HG03159 (cell line): ENCODE measurements at regions not wholly inside any gene's neighbourhood (a gene's known extent, or its start where the extent isn't known, plus 50 kb on each side); places are given as distances from the start of the nearest gene placed in this dataset.
A peak's percentile ranks its signal among the peaks of the same experiment; 100 is the strongest.
"Not testable (repeated sequence)": the region's sequence is repeated elsewhere in the genome, so short reads cannot be mapped to it uniquely, and the experiment has no call there.

Source experiments
- ATAC-seq: cut with Tn5 transposase; IDR thresholded peaks from one replicate; pipeline ENCODE4 v1.9.1; 2021; ENCODE audit warnings: mild to moderate bottlenecking, moderate library complexity; ENCODE audit not compliant: unreplicated experiment

GRCh38 chr3:153958635-153959595 is 162.3 kb upstream of the ARHGEF26 start:
- ATAC-seq = no peak

GRCh38 chr3:153960458-153961074 is 160.6 kb upstream of the ARHGEF26 start:
- ATAC-seq = no peak

- no peak for ATAC-seq
Observed at GRCh38 chr3:153961494-153961893, 159.7 kb upstream of the ARHGEF26 start.

DNA sequence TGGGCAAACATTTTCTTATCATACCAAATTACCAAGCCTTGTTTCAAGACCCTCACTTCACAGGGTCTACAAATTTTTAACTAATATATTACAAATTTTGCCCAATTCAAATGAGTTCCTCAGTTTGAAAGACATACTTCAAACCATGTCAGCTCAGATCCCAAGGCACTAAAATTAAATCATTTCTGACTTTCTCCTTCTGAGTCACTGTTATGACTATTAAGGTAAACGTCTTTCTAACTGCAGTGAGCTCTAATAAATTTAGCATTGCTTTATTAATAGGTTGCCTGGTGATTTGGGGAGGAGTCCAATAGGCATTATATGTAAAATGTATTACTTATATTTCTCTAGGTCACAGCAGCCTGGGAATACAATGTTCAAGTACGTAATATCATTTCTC is 158.2 kb upstream of the ARHGEF26 start:
- ATAC-seq = peak; percentile 59

DNA sequence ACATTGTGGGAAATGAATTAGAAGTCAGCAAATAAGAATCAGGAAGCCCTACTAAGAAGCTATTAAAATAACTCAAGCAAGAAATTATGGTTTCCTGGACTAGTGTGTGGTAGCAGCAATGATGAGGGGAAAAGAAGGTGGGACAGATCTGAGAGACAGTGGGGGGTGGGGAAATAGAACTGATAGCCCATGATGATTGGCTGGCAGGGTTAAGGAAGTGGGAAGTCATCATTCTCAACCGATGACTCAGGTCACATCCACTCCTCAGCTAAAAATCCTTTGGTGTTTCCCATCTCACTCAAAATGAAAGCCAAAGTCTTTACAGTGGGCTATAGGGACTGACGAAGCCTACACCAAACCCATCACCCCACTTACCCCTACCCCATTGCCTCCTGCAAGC is 153.9 kb upstream of the ARHGEF26 start:
- ATAC-seq = no peak

DNA sequence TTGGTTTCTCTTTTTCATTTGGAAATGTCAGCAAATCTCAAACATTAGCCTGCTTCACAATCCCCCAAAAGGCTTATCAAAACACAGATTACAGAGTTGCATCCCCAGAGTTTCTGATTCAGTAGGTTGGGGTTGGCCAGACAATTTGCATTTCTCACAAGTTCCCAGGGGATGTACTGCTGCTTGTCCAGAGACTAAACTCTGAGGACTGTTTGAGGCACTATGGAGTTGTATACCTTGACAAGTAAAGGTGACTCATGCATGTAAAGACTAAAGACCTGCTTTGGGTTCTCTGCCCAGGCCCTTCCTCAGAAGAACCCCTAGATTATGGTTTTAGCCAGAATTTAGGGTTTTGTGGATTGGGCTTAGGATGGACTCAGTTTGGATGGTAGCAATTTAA is 151.1 kb upstream of the ARHGEF26 start:
- ATAC-seq = peak; percentile 42

GRCh38 chr3:153970741-153971347 is 150.3 kb upstream of the ARHGEF26 start:
- ATAC-seq = no peak

- peak; percentile 52 for ATAC-seq
Observed at GRCh38 chr3:153972862-153973261, 148.3 kb upstream of the ARHGEF26 start.

DNA sequence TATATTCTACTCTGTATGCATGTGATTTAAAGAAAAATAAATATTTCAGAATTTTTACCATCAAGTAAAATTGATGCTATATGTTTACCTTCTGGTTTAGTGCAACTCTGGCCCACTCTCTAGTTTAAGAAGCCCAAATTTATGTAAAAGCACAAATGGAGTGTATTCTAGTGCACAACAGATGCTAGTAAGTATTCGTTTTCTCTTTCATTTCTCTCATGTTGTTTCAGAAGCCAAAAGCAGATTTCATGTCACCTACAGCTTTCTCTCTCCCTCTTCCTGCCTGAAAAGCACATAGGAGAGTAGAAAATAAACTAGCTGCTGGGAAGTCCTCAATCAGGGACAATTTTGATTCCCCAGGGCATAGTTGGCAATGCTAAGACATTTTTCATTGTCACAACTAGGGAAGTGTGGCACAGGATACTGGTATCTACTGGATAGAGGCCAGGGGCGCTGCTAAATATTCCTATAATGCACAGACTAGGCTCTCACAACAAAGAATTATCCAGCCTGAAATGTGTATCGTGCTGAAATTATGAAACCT is 147.4 kb upstream of the ARHGEF26 start:
- peak; percentile 46 for ATAC-seq

- no peak for ATAC-seq
Observed at GRCh38 chr3:153974614-153975013, 146.6 kb upstream of the ARHGEF26 start.

- no peak for ATAC-seq
Observed at GRCh38 chr3:153976891-153977554, 144.2 kb upstream of the ARHGEF26 start.

DNA sequence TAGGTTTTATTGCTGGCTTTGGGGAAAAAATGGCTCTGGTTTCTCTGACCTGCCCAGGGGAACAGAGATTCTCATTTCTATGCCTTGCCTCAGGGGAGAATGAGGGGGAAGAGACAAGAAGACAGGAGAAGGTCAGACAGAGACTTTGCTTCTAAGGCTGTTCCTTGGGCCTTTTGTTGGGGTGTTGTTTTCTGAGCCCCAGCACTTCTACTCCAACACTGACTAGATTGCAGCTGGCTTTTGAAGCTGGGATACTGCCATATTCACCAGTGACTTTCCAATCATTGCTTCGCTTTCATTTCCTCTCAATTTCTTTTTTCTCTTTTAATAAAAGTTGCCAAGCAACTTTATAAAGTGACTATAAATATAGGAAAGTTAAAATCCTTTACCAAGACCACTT is 143.2 kb upstream of the ARHGEF26 start:
- no peak for ATAC-seq

DNA sequence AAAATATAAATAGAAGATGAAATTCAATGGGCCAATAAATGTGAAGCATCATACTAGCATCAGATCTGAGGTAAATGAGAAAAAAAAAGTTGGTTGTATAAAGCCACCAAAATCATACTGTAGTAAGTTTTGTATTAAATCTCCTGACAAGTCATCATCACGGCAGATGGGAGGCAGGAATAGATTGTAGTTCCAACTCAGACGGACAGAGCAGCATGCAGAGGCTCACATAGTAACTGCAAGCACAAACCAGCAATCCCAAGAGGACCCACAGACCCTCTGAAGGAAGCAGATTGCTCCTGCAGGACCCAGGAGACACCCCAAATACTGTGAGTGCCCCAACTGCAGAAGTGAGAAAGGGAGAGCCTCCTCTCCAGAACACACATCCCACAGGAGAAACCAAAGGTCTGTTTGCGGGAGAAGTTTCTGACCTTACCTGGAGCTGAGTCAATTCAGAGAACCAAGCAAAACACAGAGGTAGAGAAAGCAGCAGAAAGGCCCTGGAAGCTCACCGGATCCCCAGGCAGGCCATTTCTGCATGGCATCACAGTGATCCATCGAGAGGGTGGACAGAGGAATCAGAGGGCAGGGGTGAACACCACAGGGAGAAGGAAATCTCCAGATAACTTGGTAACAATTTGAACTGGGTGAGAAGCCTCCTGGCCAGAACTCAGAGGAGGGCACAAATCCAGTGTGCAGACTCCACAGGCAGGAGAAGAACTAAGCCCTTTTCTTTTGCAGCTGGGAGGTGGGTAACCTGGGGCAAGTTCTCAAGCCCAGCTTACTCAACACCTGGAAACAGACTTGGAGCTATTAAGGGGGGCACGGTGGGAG is 141.6 kb upstream of the ARHGEF26 start:
- ATAC-seq = no peak

DNA sequence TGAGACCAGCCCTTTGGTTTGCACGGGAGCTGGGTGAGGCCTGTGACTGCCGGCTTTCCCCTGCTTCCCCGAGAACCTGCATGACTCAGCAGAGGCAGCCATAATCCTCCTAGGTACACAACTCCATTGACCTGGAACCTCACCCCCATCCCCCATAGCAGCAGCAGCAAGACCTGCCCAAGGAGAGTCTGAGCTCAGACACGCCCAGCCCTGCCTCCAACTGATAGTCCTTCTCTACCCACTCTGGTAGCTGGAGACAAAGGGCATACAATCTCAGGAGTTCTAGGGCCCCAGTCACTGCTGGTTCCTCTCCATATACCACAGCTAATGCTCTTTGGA is 141.0 kb upstream of the ARHGEF26 start:
- no peak for ATAC-seq

GRCh38 chr3:153997364-153997763 is 123.8 kb upstream of the ARHGEF26 start:
- not testable (repeated sequence) for ATAC-seq

DNA sequence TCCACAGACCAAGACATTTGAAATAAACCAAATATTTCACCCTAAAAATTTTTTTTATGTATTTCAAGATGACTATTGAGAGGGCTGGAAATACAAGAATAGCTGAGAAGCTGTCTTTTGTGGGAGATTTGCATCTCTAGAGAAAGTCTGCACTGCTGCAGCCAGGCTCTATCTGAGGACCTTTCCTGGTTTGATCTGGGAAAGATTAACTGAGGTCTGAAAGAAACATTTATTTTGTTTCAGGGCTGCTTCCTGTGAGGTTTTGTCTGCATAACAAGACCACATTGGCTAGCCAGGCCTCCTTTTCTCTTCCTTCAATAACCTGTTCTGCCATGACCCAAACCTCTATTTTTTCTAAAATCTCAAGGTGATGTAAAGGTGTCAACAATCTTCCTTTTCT is 117.5 kb upstream of the ARHGEF26 start:
- ATAC-seq = no peak

DNA sequence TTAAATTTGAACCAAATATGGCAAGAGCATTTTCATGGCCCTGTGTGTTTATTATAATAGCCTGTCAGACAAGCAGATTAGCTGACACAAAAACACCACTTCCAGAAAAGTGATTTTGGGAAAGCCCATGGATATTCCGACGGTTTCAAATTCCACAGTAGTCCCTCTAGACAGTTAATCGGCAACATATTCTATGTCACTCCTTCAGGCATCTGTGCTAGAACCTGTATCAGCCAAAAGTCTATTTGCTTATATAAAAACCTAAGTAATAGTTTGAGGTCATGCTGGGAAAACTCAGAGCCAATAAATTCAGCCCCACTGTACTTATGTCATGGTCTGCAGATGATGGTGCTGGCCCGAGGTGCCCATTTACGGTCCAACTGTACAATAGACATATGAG is 110.2 kb upstream of the ARHGEF26 start:
- ATAC-seq = no peak

GRCh38 chr3:154013736-154014135 is 107.5 kb upstream of the ARHGEF26 start:
- no peak for ATAC-seq

GRCh38 chr3:154015307-154015706 is 105.9 kb upstream of the ARHGEF26 start:
- ATAC-seq = no peak

GRCh38 chr3:154018100-154018696 is 103.0 kb upstream of the ARHGEF26 start:
- peak; percentile 85 for ATAC-seq
